ENCODE measurements at regions not wholly inside any gene's neighbourhood (a gene's known extent, or its start where the extent isn't known, plus 50 kb on each side); places are given as distances from the start of the nearest gene placed in this dataset.
"Not testable (repeated sequence)": the region's sequence is repeated elsewhere in the genome, so short reads cannot be mapped to it uniquely, and the experiment has no call there.

- DNase-seq (ENCODE audit: low spot score), result no peak
These were observed 128.1 kb upstream of the TRPC4 start for GRCh38 chr13:37997641-37998040.

- peak; percentile 3 for DNase-seq (ENCODE audit: low spot score)
These were observed 125.5 kb upstream of the TRPC4 start for GRCh38 chr13:37995092-37995491.

- DNase-seq (ENCODE audit: low spot score), result no peak
These were observed 117.2 kb upstream of the TRPC4 start for GRCh38 chr13:37986811-37987210.

- no peak for DNase-seq (ENCODE audit: low spot score)
These were observed 115.7 kb upstream of the TRPC4 start for GRCh38 chr13:37985281-37985680.

- DNase-seq (ENCODE audit: low spot score), result no peak
These were observed 114.8 kb upstream of the TRPC4 start for GRCh38 chr13:37984357-37984756.

- DNase-seq (ENCODE audit: low spot score), result no peak
These were observed 112.4 kb upstream of the TRPC4 start for GRCh38 chr13:37981932-37982331.

- DNase-seq (ENCODE audit: low spot score), result no peak
These were observed 109.1 kb upstream of the TRPC4 start for GRCh38 chr13:37978680-37979079.

GRCh38 chr13:37968555-37968954, 99.0 kb upstream of the TRPC4 start:
- DNase-seq (ENCODE audit: low spot score), result no peak

GRCh38 chr13:37966266-37966665, 96.7 kb upstream of the TRPC4 start:
- no peak for DNase-seq (ENCODE audit: low spot score)

- no peak for DNase-seq (ENCODE audit: low spot score)
These were observed 90.9 kb upstream of the TRPC4 start for GRCh38 chr13:37960427-37960826.

GRCh38 chr13:37959284-37959683, 89.7 kb upstream of the TRPC4 start:
- no peak for DNase-seq (ENCODE audit: low spot score)

- no peak for DNase-seq (ENCODE audit: low spot score)
These were observed 87.0 kb upstream of the TRPC4 start for GRCh38 chr13:37956536-37956935.

- not testable (repeated sequence) for DNase-seq (ENCODE audit: low spot score)
These were observed 85.0 kb upstream of the TRPC4 start for GRCh38 chr13:37954597-37954996.

GRCh38 chr13:37954191-37954590, 84.6 kb upstream of the TRPC4 start:
- DNase-seq (ENCODE audit: low spot score), result no peak

- no peak for DNase-seq (ENCODE audit: low spot score)
These were observed 84.1 kb upstream of the TRPC4 start for GRCh38 chr13:37953696-37954095.

- no peak for DNase-seq (ENCODE audit: low spot score)
These were observed 80.4 kb upstream of the TRPC4 start for GRCh38 chr13:37950016-37950415.

- DNase-seq (ENCODE audit: low spot score), result no peak
These were observed 78.0 kb upstream of the TRPC4 start for GRCh38 chr13:37947419-37948140.

GRCh38 chr13:37945651-37946575, 76.3 kb upstream of the TRPC4 start:
- DNase-seq (ENCODE audit: low spot score), result no peak

- DNase-seq (ENCODE audit: low spot score), result no peak
These were observed 75.4 kb upstream of the TRPC4 start for GRCh38 chr13:37944869-37945442.

GRCh38 chr13:37944081-37944868, 74.7 kb upstream of the TRPC4 start:
- no peak for DNase-seq (ENCODE audit: low spot score)

GRCh38 chr13:37942929-37943328, 73.4 kb upstream of the TRPC4 start:
- DNase-seq (ENCODE audit: low spot score), result no peak
